Epithelial cell of esophagus (primary cell): ENCODE measurements at regions not wholly inside any gene's neighbourhood (a gene's known extent, or its start where the extent isn't known, plus 50 kb on each side); places are given as distances from the start of the nearest gene placed in this dataset.

Experiments
- DNase-seq: peaks from one replicate; pipeline ENCODE4 v3.0.0; 2010; ENCODE audit warnings: low read depth
- H3K4me3 ChIP-seq: 2 replicates; pipeline ENCODE4 v1.5.1; 2011; ENCODE audit warnings: mild to moderate bottlenecking, low read length, control low read depth
- TF ChIP-seq, protein P1 (sequence below): IDR thresholded peaks from 2 replicates; pipeline ENCODE4 v1.5.1; 2011; ENCODE audit warnings: low read depth, mild to moderate bottlenecking, low read length, control low read depth, inconsistent platforms; ENCODE audit not compliant: insufficient read depth; ENCODE audit errors: missing control alignments

GRCh38 chrX:113966791-113967190 lies 617.1 kb upstream of the HTR2C start:
- DNase-seq = no peak
- TF ChIP-seq, protein P1, sequence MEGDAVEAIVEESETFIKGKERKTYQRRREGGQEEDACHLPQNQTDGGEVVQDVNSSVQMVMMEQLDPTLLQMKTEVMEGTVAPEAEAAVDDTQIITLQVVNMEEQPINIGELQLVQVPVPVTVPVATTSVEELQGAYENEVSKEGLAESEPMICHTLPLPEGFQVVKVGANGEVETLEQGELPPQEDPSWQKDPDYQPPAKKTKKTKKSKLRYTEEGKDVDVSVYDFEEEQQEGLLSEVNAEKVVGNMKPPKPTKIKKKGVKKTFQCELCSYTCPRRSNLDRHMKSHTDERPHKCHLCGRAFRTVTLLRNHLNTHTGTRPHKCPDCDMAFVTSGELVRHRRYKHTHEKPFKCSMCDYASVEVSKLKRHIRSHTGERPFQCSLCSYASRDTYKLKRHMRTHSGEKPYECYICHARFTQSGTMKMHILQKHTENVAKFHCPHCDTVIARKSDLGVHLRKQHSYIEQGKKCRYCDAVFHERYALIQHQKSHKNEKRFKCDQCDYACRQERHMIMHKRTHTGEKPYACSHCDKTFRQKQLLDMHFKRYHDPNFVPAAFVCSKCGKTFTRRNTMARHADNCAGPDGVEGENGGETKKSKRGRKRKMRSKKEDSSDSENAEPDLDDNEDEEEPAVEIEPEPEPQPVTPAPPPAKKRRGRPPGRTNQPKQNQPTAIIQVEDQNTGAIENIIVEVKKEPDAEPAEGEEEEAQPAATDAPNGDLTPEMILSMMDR = no peak
- H3K4me3 ChIP-seq = no peak overlapping the region

- TF ChIP-seq, protein P1 = no peak
- DNase-seq = no peak
- no peak overlapping the region for H3K4me3 ChIP-seq
Measured at GRCh38 chrX:113962343-113962742, 621.5 kb upstream of the HTR2C start.

DNA sequence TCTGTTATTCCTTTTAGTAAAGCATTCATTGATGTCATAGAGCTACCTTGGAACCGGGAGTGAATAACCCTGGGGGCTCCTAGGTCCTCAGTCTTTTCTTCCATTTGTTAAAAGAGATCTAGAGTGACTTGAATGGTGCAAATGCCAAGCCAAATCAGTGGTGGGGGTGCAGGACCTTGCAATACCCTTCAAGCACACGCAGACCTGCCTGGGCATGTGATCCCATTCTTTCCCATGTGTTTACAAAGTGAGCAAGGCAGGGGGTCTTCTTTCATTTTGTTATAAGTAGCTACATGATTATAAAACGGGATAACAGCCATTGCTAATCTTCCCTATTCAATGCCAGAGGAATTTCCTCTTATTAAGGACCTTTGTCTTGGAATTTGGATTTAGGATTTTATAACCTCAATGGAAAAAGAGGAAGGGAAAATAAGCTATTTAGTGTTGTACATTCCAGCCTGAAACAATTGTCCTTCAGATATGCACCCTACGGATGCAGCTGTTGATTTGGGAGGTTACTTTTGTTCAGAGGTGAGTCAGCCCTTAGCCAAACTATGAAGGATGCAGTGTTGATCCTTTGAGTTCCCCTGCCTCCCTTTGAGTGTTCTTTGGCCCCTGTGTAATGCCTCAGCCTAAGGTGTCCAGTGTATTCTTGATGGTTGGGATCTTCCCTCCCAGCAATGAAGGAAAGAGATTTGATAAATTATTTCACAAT lies 623.8 kb upstream of the HTR2C start:
- no peak overlapping the region for H3K4me3 ChIP-seq
- TF ChIP-seq, protein P1 = no peak
- DNase-seq = no peak

DNA sequence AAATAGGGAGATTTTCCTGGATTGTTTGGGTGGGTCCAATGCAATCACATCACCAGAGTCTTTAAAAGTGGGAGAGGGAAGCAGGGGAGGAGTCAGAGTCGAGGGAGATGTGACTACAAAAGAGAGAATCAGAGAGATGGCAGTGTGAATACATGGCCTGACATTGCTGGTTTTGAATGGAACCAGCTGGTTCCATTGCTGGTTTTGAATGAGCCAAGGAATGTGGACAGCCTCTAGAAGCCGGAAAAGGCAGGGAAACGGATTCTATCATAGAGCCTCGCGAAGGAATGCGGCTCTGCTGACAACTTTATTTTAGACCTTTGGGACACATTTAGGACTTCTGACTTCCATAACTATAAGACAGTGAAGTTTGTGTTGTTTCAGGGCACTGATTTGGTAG lies 627.0 kb upstream of the HTR2C start:
- TF ChIP-seq, protein P1 = no peak
- no peak for DNase-seq
- no peak overlapping the region for H3K4me3 ChIP-seq

GRCh38 chrX:113954297-113954696 lies 629.6 kb upstream of the HTR2C start:
- TF ChIP-seq, protein P1 = no peak
- no peak overlapping the region for H3K4me3 ChIP-seq

GRCh38 chrX:113950081-113950678 lies 633.7 kb upstream of the HTR2C start:
- no peak overlapping the region for H3K4me3 ChIP-seq
- TF ChIP-seq, protein P1 = no peak
- no peak for DNase-seq

More at GRCh38 chrX:113954297-113954696, 629.6 kb upstream of the HTR2C start:
- no peak for DNase-seq
